ENCODE measurements at regions not wholly inside any gene's neighbourhood (a gene's known extent, or its start where the extent isn't known, plus 50 kb on each side); places are given as distances from the start of the nearest gene placed in this dataset.

DNA sequence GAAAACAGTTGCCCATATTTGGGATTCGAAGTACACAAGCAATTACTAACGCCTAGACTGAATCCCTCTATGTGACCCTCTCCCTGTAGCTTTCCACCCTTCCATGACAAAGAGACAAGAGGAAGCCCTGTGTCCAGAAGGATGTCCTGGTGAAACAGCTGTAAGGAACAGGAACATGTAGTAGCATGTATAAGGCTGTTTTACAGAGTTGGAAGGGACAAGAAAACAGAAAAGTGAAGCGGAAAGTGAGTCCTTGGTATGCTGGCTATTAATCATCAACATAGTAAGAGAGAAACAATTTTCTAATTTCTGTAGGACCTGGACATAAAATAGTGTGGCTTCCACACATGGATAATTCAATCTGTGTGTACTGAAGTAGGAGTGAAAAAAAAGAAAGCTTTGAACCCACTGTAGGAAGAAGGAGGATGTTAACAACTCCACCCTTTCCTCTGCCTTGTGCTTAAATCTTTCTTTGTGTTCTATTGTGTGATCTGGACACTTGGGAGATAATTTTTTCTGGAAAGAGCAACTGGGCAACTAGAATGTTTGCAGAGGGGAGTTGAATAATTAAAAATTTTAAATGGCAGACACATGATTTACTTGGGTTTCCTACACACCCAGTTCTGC lies 162.3 kb upstream of the ZSWIM2 start:
- Histone ChIP-seq H4K5ac (ENCODE audit: insufficient read length, low read depth, low read length) (no peak overlapping the region), H2BK120ac (ENCODE audit: low read depth, low read length, poor library complexity, severe bottlenecking) (no peak overlapping the region), H3K23me2 (ENCODE audit: insufficient read length, low read depth, low read length, poor library complexity, severe bottlenecking) (no peaks in the 10 kb centered on the region), H3K4me1 (ENCODE audit: insufficient read depth, low read length) (no peaks in the 10 kb centered on the region), H3K56ac (ENCODE audit: insufficient read length, low read depth, low read length) (no peak overlapping the region), H2AFZ (ENCODE audit: low read length) (no peak overlapping the region), H3K18ac (ENCODE audit: insufficient read length, low read depth, low read length) (no peak overlapping the region), H4K20me1 (ENCODE audit: control insufficient read depth, insufficient read depth, insufficient read length) (no peaks in the 10 kb centered on the region), H4K8ac (replicated peaks; ENCODE audit: insufficient read length, low read depth, low read length) (no peak overlapping the region), H3K79me1 (ENCODE audit: insufficient read depth, low read depth, low read length, poor library complexity, severe bottlenecking) (no peaks in the 10 kb centered on the region), H3K27me3 (ENCODE audit: insufficient read depth, low read length) (no peaks in the 10 kb centered on the region), H3T11ph (ENCODE audit: low read length) (no peak overlapping the region), H4K91ac (ENCODE audit: insufficient read length, low read depth, low read length) (no peak overlapping the region), H3K4ac (ENCODE audit: low read depth, low read length) (no peak overlapping the region), H3K9me3 (ENCODE audit: control insufficient read depth, low read depth, low read length) (no peaks in the 10 kb centered on the region), H2BK15ac (ENCODE audit: low read depth, low read length) (no peak overlapping the region), H3K9ac (ENCODE audit: extremely low read depth, insufficient read length, low read length) (no peak overlapping the region), H2BK12ac (ENCODE audit: insufficient read length, low read depth, low read length) (no peak overlapping the region), H3K23ac (ENCODE audit: insufficient read length, low read depth, low read length) (no peak overlapping the region), H2BK5ac (ENCODE audit: insufficient read length, low read length) (no peak overlapping the region), H2BK20ac (ENCODE audit: low read depth, low read length, poor library complexity, severe bottlenecking) (no peak overlapping the region), H3K27ac (ENCODE audit: insufficient read length, low read depth, low read length) (no peak overlapping the region), H2AK5ac (ENCODE audit: insufficient read length, low read length) (no peak overlapping the region), H3K4me2 (ENCODE audit: insufficient read depth, insufficient read length, low read length) (no peak overlapping the region), H3K79me2 (ENCODE audit: insufficient read depth, low read length) (no peaks in the 10 kb centered on the region), H3K14ac (ENCODE audit: insufficient read depth, low read length) (no peak overlapping the region)
- no peaks in the 10 kb centered on the region for H3K36me3 Mint-ChIP-seq (ENCODE audit: insufficient read depth in 1 of 3, low read depth in 3 of 3)
- TF ChIP-seq, protein P1, sequence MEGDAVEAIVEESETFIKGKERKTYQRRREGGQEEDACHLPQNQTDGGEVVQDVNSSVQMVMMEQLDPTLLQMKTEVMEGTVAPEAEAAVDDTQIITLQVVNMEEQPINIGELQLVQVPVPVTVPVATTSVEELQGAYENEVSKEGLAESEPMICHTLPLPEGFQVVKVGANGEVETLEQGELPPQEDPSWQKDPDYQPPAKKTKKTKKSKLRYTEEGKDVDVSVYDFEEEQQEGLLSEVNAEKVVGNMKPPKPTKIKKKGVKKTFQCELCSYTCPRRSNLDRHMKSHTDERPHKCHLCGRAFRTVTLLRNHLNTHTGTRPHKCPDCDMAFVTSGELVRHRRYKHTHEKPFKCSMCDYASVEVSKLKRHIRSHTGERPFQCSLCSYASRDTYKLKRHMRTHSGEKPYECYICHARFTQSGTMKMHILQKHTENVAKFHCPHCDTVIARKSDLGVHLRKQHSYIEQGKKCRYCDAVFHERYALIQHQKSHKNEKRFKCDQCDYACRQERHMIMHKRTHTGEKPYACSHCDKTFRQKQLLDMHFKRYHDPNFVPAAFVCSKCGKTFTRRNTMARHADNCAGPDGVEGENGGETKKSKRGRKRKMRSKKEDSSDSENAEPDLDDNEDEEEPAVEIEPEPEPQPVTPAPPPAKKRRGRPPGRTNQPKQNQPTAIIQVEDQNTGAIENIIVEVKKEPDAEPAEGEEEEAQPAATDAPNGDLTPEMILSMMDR (conservative IDR thresholded peaks at IDR 0.05), result no peak
- H3K27ac Mint-ChIP-seq, result peak overlapping the region in 2 of 3 experiments; percentile 12 to 24; a peak in 3 of 7 replicates
- no peaks in the 10 kb centered on the region for H3K9me3 Mint-ChIP-seq
- H3K4me3 Mint-ChIP-seq, result no peak overlapping the region
- no peaks in the 10 kb centered on the region for H3K4me1 Mint-ChIP-seq
- H3K27me3 Mint-ChIP-seq (ENCODE audit: low read depth), result no peaks in the 10 kb centered on the region
- WGBS (ENCODE audit: extremely low coverage, insufficient read length, low lambda C conversion rate), result no CpG with 5 or more reads among the region's 3 CpGs
- no peak for DNase-seq
